ENCODE measurements at regions not wholly inside any gene's neighbourhood (a gene's known extent, or its start where the extent isn't known, plus 50 kb on each side); places are given as distances from the start of the nearest gene placed in this dataset.

DNA sequence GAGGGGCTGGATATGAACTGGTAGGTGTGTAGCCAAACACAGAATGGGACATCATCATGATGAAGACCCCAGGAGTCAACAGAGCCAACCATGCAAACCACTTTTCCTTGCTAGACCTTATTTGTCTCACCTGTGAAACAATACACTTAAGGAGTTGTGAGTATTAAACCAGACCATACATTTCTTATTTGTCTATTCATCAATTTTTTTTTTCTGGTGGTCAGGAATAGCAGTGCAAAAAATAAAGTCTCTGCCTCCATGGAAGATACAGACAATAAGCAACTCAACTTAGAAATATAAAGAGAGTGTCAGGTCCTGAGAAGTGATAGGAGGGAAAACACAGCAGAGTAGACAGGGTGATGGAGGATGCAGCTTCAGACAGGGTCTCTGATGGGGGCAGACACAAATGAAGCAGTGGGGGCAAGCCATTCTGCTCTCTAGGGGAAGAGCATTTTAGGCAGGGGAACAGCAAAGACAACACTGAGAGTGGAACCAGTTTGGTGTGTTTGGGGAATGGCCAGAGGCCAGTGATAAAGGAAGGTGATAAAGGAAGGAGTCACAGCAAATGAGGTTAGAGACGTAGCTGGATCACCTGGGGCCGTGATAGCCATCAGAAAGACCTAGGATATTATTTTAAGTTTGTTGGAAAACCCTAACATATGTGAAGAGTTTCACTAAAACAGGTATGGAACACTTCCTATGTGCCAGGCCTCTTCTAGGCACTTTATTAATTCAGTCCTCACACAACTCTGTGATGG, 256.2 kb downstream of the MAN2A1 start:
- no peak for DNase-seq

DNA sequence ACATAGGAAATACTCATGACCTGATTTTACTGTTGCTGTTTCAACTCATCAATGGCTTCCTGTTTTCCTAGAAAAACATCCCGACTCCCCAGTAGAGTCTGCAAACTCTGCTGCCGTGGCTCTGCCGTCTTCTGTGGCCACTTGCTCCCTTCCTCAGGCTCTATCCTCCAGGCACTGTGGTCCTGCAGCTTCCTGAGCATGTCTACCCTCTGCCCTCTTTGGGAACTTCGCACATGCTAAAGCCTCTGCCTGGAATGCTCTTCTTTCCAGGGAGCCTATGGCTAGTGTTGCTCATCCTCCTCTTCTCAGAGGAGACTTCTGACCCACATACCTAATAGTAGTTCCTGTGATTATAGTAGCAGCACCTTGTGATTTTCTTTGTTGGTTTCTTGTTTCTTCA, 256.9 kb downstream of the MAN2A1 start:
- no peak for DNase-seq

DNA sequence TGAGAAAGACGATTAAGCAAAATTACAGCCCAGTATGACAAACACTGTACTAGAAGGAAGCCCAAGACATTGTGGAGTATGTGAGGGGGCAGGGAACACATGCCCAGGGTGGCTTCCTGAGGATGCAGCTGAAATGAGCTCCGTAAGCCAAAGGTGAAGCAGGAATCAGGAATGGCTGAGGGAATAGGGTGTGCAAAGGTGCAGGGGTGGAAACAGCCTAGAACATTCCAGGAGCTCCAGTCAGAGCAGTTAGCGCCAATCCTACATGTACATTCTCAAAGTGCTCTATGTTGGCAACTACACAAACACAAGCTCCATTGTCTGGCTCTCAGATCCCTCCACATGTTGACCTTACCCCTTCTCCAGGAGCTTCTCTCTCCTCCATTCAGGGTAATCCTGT, 257.9 kb downstream of the MAN2A1 start:
- no peak for DNase-seq

GRCh38 chr5:109950634-109951033, 260.9 kb downstream of the MAN2A1 start:
- DNase-seq = no peak

- DNase-seq = no peak
Observed at GRCh38 chr5:109951348-109951747, 261.6 kb downstream of the MAN2A1 start.

- DNase-seq = no peak
Observed at GRCh38 chr5:109951758-109952157, 262.0 kb downstream of the MAN2A1 start.

DNA sequence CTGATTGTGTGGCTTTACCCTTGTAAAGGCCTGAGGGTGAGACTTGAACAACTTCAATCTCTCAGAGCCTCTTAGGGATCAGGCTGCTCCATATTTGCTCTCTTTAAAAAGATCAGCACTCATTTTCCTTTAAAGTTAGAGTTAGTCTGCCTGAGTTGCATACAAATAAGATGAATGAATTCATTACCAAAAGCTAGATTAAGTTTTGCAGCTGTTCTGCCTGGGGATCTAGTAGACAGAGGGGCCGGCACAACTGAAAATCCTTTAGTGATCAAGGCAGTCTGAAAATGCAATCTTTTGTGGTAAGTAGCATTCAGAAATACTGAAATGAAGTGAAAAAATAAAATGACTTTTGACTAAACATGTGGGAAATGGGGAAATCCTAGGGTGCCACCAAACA, 264.0 kb downstream of the MAN2A1 start:
- DNase-seq = no peak

- DNase-seq = no peak
Observed at GRCh38 chr5:109956884-109957283, 267.2 kb downstream of the MAN2A1 start.

- DNase-seq = no peak
Observed at GRCh38 chr5:109958082-109958481, 268.4 kb downstream of the MAN2A1 start.

DNA sequence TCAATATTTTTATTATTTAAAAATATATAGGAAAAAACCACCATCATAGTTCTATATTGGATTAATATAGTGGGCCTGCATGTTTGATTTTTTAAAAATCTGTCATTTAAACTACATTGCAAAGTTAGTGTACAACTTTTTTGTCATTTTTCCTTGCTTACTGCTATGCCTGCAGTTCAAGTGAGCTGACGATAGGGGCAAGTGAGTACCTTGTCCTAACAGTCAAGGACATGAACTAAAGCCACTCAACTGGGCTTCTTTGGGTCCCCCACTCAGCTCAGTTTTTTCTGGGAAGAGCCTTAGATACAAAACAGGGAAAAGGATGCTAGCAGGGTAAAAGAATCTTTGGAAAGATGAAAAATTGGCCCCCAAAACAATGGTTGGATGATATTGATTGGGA, 269.9 kb downstream of the MAN2A1 start:
- no peak for DNase-seq

GRCh38 chr5:109961751-109962150, 272.0 kb downstream of the MAN2A1 start:
- no peak for DNase-seq

GRCh38 chr5:109962882-109963603, 273.3 kb downstream of the MAN2A1 start:
- DNase-seq = no peak

GRCh38 chr5:109964136-109964535, 274.4 kb downstream of the MAN2A1 start:
- no peak for DNase-seq

DNA sequence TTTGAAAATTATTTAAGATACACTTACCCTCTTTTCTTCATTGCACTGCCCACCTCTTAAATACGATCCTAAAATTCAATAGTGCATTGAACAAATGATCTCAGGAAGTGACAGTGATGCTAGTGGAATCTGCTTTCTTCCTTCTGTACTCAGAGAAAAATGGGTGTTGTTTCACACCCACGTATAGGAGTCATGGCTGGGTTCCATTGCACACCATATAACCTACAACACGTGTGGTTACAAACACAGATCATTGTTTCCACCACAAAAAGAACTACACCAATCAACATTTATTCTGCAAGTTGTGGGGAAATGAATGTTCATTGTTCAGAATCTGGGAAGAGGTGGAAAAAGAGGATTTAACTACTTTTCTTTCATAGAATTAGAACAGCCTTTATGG, 275.9 kb downstream of the MAN2A1 start:
- no peak for DNase-seq

DNA sequence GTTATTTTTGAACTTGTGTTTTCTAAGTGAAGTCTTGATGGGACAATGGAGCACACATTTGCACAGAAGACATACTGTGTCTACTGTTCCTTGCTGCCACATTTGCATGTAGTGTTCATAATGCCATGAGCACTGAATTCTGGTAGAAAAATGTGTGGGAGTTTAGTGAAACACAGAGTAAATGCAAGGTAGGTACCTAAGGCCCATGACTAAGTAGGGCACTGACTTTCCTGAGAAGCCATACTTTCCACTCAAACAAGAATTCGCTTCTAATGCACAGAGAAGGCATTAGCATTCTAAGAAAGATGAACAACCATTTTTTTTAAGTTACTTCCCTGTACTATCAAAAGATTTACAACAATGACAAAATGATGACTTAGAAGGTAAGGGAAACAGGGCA, 282.2 kb downstream of the MAN2A1 start:
- no peak for DNase-seq

DNA sequence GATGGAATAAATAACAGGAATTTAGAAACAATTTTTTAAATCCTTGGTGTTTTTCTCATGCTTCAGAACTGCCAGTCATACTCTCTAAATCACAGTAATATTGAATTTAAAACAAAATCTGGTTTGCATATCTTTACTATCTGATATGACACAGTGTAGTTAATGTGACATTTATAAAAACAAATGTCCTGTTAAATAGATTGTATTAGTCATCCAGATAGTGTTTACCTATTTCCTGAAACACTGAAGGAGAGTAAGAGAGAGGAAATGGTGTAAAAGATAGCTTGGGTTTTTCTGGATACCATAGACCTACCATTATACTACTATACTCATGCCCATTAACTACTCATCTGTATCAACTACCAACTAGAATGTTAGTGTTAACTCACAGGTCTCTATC, 292.3 kb downstream of the MAN2A1 start:
- DNase-seq = no peak

- DNase-seq = no peak
Observed at GRCh38 chr5:109982966-109983534, 293.3 kb downstream of the MAN2A1 start.

GRCh38 chr5:109986726-109987125, 297.0 kb downstream of the MAN2A1 start:
- no peak for DNase-seq

DNA sequence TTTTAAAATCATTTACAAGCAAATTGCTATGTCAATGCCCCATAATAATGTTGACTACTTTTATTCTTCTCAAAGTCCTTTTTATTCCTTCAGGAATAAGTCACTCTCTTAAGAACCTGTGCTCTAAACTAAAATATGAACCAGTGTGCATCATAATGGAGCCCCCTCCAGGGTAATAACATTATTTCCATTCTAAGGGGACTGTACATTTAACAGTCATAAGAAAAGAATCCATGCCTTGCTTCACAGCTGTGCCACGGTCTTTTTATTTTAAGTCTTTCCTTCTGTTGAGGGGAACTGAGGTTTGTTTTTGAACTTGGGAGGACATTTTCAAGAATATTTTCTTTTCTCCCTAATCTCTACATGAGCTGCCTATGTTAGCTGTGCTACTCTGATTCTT, 297.6 kb downstream of the MAN2A1 start:
- no peak for DNase-seq

GRCh38 chr5:109987970-109988369, 298.2 kb downstream of the MAN2A1 start:
- no peak for DNase-seq

DNA sequence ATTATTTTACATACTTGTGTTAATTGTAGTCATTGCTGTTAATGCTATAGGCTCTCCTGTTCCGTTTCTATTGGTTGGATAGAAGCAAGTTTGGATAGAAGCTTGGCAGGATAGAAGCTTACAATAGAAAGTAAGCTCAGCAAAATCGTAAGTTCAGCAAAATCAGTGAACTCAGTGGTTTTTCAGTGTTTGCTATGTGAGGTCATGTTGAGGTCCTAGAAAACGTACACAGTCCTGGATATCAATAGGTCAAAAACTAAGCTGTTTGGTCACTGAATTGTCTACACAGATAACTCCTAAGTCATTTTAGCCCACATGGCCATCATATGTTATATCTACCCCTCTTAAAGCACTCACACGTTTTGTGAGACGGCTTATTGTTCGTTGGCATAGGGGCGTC, 299.4 kb downstream of the MAN2A1 start:
- no peak for DNase-seq

GRCh38 chr5:109989994-109990722, 300.4 kb downstream of the MAN2A1 start:
- no peak for DNase-seq

DNA sequence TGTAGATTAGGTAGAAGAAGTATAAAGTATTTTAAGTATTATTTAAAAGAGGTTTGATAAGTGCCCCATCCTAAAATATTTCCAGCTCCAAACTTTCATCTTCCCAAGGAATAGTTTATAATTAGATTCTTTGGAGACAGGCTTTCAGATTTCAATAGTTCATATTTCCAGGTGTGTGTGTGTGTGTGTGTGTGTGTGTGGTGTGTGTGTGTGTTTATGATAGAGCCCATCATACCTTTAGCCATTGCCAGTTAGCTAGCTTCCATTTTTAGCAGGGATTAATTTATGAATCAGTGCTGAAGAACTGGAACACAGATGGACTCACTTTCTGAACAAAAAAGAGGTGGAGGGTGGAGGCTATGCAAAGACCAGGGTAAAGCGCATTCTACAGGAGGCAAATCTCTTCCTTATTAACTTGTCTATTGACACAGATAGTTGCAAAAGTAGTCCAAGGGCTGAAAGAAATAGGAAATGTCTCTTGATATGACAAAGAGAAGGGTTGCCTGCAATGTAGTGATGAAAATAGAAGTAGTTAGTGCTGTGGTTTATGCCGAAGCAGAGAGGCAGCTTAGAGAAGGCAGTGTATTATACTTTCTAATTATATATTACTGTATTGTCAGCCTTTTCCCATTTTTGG, 301.1 kb downstream of the MAN2A1 start:
- no peak for DNase-seq
